DOHH2 (cell line): ENCODE measurements at regions not wholly inside any gene's neighbourhood (a gene's known extent, or its start where the extent isn't known, plus 50 kb on each side); places are given as distances from the start of the nearest gene placed in this dataset.
"Not testable (repeated sequence)": the region's sequence is repeated elsewhere in the genome, so short reads cannot be mapped to it uniquely, and the experiment has no call there.

Experiments
- H3F3A ChIP-seq: fragments of 200-600 bp; sonication (generic), shearing (Covaris generic); 2 replicates; pipeline ENCODE4 v1.6.0; 2016; ENCODE audit warnings: antibody characterized with exemption, mild to moderate bottlenecking; ENCODE audit not compliant: control insufficient read depth, insufficient read depth
- H3K27ac ChIP-seq: fragments of 200-600 bp; sonication (generic); 2 replicates; pipeline ENCODE4 v1.5.1; 2014; ENCODE audit warnings: low read depth, mild to moderate bottlenecking, low read length, moderate library complexity
- H3K27me3 ChIP-seq: fragments of 200-600 bp; sonication (generic); 2 replicates; pipeline ENCODE4 v1.6.1; 2014; ENCODE audit warnings: mild to moderate bottlenecking, low read length, mixed read lengths; ENCODE audit not compliant: control insufficient read depth
- H3K36me3 ChIP-seq: fragments of 200-600 bp; sonication (generic); 2 replicates; pipeline ENCODE4 v1.6.1; 2014; ENCODE audit warnings: mild to moderate bottlenecking, low read length, moderate library complexity, mixed read lengths; ENCODE audit not compliant: control insufficient read depth
- H3K4me1 ChIP-seq: fragments of 200-600 bp; sonication (generic); 2 replicates; pipeline ENCODE4 v1.6.1; 2014; ENCODE audit warnings: mild to moderate bottlenecking, low read length, mixed read lengths; ENCODE audit not compliant: control insufficient read depth
- H3K4me2 ChIP-seq: fragments of 200-600 bp; sonication (generic); 2 replicates; pipeline ENCODE4 v1.6.0; 2014; ENCODE audit warnings: mild to moderate bottlenecking, low read length, moderate library complexity
- H3K4me3 ChIP-seq: fragments of 200-600 bp; sonication (generic); 2 replicates; pipeline ENCODE4 v1.5.1; 2014; ENCODE audit warnings: mild to moderate bottlenecking, low read length, mixed read lengths
- H3K79me2 ChIP-seq: fragments of 200-600 bp; sonication (generic); 2 replicates; pipeline ENCODE4 v1.6.1; 2014; ENCODE audit warnings: mild to moderate bottlenecking, low read length, mixed read lengths; ENCODE audit not compliant: control insufficient read depth
- H3K9me2 ChIP-seq: fragments of 200-600 bp; sonication (generic); replicated peaks from 2 replicates; pipeline ENCODE4 v1.6.1; 2014; ENCODE audit warnings: mild to moderate bottlenecking, low read length, mixed read lengths; ENCODE audit not compliant: control insufficient read depth
- H3K9me3 ChIP-seq: fragments of 200-600 bp; sonication (generic); 2 replicates; pipeline ENCODE4 v1.6.1; 2014; ENCODE audit warnings: antibody characterized with exemption, low read length, mixed read lengths; ENCODE audit not compliant: control insufficient read depth, insufficient read depth
- H4K20me1 ChIP-seq: fragments of 200-600 bp; sonication (generic); 2 replicates; pipeline ENCODE4 v1.6.0; 2014; ENCODE audit warnings: low read depth, mild to moderate bottlenecking, antibody characterized with exemption, low read length, moderate library complexity; ENCODE audit not compliant: control insufficient read depth, insufficient read depth
- EZH2phosphoT487 ChIP-seq: fragments of 200-600 bp; sonication (generic); IDR thresholded peaks from 2 replicates; pipeline ENCODE4 v1.6.1; 2017; ENCODE audit warnings: borderline replicate concordance, mild to moderate bottlenecking, antibody characterized with exemption, low read length, moderate library complexity, mixed read lengths
- TF ChIP-seq, protein P1 (sequence below): fragments of 200-600 bp; sonication (generic); IDR thresholded peaks from one replicate; pipeline ENCODE4 v1.5.1; 2014; ENCODE audit warnings: antibody characterized with exemption, mild to moderate bottlenecking, low read depth, low read length; ENCODE audit not compliant: poor library complexity, severe bottlenecking

DNA sequence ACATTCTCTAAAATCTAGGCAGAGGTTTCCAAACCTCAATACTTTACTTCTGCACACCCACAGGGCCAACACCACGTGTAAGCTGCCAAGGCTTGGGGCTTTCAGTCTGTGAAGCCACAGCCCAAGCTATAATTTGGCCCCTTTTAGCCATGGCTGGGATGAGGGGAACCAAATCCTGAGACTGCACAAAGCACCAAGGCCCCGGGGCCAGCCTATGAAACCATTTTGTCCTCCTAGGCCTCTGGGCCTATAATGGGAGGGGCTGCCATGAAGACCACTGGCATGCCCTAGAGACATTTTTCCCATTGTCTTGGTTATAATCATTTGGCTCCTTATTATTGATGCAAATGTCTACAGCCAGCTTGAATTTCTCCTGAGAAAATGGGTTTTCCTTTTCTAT is 513.0 kb upstream of the ADGRB3 start:
- Histone ChIP-seq H3K4me3 (no peak overlapping the region), H3K79me2 (no peaks in the 10 kb centered on the region), H3K9me2 (no peaks in the 10 kb centered on the region), H3K27ac (no peak overlapping the region), H3K27me3 (no peaks in the 10 kb centered on the region), H3K9me3 (peaks cover 19% of the 10 kb centered on the region), H4K20me1 (no peaks in the 10 kb centered on the region), H3F3A (no peaks in the 10 kb centered on the region), H3K4me1 (peaks cover 8% of the 10 kb centered on the region), H3K4me2 (no peak overlapping the region), H3K36me3 (no peaks in the 10 kb centered on the region)
- TF ChIP-seq, protein P1, sequence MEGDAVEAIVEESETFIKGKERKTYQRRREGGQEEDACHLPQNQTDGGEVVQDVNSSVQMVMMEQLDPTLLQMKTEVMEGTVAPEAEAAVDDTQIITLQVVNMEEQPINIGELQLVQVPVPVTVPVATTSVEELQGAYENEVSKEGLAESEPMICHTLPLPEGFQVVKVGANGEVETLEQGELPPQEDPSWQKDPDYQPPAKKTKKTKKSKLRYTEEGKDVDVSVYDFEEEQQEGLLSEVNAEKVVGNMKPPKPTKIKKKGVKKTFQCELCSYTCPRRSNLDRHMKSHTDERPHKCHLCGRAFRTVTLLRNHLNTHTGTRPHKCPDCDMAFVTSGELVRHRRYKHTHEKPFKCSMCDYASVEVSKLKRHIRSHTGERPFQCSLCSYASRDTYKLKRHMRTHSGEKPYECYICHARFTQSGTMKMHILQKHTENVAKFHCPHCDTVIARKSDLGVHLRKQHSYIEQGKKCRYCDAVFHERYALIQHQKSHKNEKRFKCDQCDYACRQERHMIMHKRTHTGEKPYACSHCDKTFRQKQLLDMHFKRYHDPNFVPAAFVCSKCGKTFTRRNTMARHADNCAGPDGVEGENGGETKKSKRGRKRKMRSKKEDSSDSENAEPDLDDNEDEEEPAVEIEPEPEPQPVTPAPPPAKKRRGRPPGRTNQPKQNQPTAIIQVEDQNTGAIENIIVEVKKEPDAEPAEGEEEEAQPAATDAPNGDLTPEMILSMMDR: no peak
- no peak for TF ChIP-seq EZH2phosphoT487

DNA sequence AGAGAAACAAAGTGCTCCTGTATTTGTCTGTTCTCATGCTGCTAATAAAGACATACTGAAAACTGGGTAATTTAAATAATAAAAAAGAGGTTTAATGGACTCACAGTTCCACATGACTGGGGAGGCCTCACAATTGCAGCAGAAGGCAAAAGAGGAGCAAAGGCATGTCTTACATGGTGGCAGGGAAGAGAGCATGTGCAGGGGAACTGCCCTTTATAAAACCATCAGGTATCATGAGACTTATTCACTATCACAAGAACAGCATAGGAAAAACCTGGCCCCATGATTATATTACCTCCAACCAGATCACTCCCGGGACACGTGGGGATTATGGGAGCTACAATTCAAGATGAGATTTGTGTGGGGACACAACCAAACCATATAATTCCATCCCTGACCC is 514.1 kb upstream of the ADGRB3 start:
- H3K4me2 ChIP-seq, H3K79me2 ChIP-seq, H3K4me1 ChIP-seq, H3K27me3 ChIP-seq, H4K20me1 ChIP-seq, H3K9me2 ChIP-seq, H3F3A ChIP-seq, H3K4me3 ChIP-seq, H3K27ac ChIP-seq, H3K36me3 ChIP-seq: not testable (repeated sequence)
- H3K9me3 ChIP-seq: peaks cover 19% of the 10 kb centered on the region

DNA sequence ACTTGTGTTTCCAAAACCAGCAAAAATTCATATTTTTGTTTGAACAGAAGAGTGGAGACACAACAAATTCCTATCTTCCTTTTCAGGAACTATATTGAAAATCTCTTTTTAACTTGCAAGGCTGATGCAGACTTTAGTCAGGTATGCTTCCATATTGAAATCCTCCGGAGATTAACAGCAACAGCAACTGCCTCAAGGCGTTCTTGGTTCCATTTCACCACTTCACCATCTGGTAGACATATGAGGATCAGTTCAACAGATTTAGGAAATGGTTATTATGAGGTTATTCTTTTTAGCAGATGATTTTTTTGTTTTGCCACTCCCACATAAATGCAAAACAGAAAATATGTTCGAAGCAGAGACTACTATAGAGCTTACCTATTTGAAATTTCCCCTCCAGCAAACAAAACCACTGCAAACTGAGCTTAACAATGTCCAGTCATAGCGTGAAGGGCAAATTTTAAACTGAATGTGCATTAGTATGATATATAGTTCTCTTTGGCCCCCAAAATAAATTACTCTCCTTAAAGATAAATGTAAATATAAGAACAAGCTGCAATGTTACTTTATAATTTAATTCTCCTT is 520.5 kb upstream of the ADGRB3 start:
- no peak overlapping the region for H3K4me3 ChIP-seq
- H4K20me1 ChIP-seq: no peaks in the 10 kb centered on the region
- no peaks in the 10 kb centered on the region for H3K79me2 ChIP-seq
- no peak for TF ChIP-seq EZH2phosphoT487
- TF ChIP-seq, protein P1: no peak
- no peaks in the 10 kb centered on the region for H3K9me2 ChIP-seq
- H3K36me3 ChIP-seq: no peaks in the 10 kb centered on the region
- no peaks in the 10 kb centered on the region for H3K4me1 ChIP-seq
- H3K27ac ChIP-seq: no peak overlapping the region
- no peaks in the 10 kb centered on the region for H3K9me3 ChIP-seq
- H3F3A ChIP-seq: no peaks in the 10 kb centered on the region
- no peak overlapping the region for H3K4me2 ChIP-seq
- no peaks in the 10 kb centered on the region for H3K27me3 ChIP-seq

DNA sequence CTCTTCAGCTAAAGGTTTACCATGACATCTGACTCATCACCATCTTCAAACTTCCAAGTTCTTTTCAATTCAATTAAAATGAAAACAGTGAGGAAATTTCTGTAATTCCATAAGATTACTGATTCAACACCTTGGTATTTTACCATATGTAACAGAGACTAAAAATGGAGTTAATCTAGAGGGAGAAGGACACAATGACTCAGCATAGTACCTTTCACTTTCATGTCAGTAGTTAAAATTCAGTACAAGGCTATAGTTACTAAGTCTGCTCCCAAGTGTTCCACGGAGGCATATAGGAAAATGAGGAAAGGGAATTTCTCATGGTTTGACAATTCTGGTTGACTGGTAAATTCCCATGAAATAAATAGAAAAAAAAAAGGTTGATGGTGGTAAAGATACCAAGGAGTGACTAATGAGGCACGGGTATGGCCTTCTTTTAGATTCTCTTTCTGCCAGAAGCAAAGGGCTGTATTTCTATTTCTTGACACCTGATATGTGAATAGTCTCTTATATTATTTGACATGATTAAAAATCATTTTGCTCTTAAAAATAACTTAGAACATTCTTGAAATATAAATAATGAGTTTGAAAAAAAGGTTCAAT is 526.7 kb upstream of the ADGRB3 start:
- H4K20me1 ChIP-seq: no peaks in the 10 kb centered on the region
- no peak for TF ChIP-seq EZH2phosphoT487
- TF ChIP-seq, protein P1: no peak
- H3K27ac ChIP-seq: no peak overlapping the region
- H3K4me1 ChIP-seq: no peaks in the 10 kb centered on the region
- no peaks in the 10 kb centered on the region for H3F3A ChIP-seq
- no peak overlapping the region for H3K4me3 ChIP-seq
- H3K9me2 ChIP-seq: no peaks in the 10 kb centered on the region
- H3K79me2 ChIP-seq: no peaks in the 10 kb centered on the region
- no peaks in the 10 kb centered on the region for H3K27me3 ChIP-seq
- no peaks in the 10 kb centered on the region for H3K36me3 ChIP-seq
- H3K9me3 ChIP-seq: no peaks in the 10 kb centered on the region
- no peak overlapping the region for H3K4me2 ChIP-seq
